ENCODE measurements at regions not wholly inside any gene's neighbourhood (a gene's known extent, or its start where the extent isn't known, plus 50 kb on each side); places are given as distances from the start of the nearest gene placed in this dataset.

DNA sequence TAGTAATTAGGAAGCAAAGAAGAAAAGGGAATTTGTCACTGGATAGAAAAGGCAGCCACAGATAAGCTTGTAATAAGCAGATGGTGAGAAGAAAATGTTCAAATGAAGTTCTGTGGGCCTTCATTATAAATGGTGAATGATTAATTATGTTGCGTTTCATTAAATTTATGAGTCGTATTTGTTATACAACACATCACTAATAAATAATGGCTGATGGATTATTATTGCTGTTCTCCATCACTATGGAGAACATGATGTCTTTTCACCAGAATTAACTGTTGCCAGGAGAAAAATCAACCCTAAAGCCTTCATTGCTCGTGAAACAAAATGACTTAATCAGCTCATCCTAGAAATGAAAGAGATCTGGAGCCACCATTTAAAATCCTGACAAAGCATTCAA, 158.5 kb downstream of the BTBD3 start:
- Histone ChIP-seq H3K79me2 (ENCODE audit: insufficient read depth, low read length) (no peaks in the 10 kb centered on the region), H3K27me3 (ENCODE audit: insufficient read depth, low read length) (no peaks in the 10 kb centered on the region), H3K9me3 (ENCODE audit: control insufficient read depth, low read depth, low read length) (no peaks in the 10 kb centered on the region), H2AK5ac (ENCODE audit: insufficient read length, low read length) (no peak overlapping the region), H3K23me2 (ENCODE audit: insufficient read length, low read depth, low read length, poor library complexity, severe bottlenecking) (no peaks in the 10 kb centered on the region), H2BK5ac (ENCODE audit: insufficient read length, low read length) (no peak overlapping the region), H2AFZ (ENCODE audit: low read length) (no peak overlapping the region), H2BK20ac (ENCODE audit: low read depth, low read length, poor library complexity, severe bottlenecking) (no peak overlapping the region), H3K9ac (ENCODE audit: extremely low read depth, insufficient read length, low read length) (no peak overlapping the region), H4K5ac (ENCODE audit: insufficient read length, low read depth, low read length) (no peak overlapping the region), H3K23ac (ENCODE audit: insufficient read length, low read depth, low read length) (no peak overlapping the region), H3K79me1 (ENCODE audit: insufficient read depth, low read depth, low read length, poor library complexity, severe bottlenecking) (no peaks in the 10 kb centered on the region), H3K27ac (ENCODE audit: insufficient read length, low read depth, low read length) (no peak overlapping the region), H3K56ac (ENCODE audit: insufficient read length, low read depth, low read length) (no peak overlapping the region), H3K4me2 (ENCODE audit: insufficient read depth, insufficient read length, low read length) (no peak overlapping the region), H4K91ac (ENCODE audit: insufficient read length, low read depth, low read length) (no peak overlapping the region), H3T11ph (ENCODE audit: low read length) (no peak overlapping the region), H4K20me1 (ENCODE audit: control insufficient read depth, insufficient read depth, insufficient read length) (no peaks in the 10 kb centered on the region), H3K4me1 (ENCODE audit: insufficient read depth, low read length) (no peaks in the 10 kb centered on the region), H2BK120ac (ENCODE audit: low read depth, low read length, poor library complexity, severe bottlenecking) (no peak overlapping the region), H2BK12ac (ENCODE audit: insufficient read length, low read depth, low read length) (no peak overlapping the region), H4K8ac (replicated peaks; ENCODE audit: insufficient read length, low read depth, low read length) (no peak overlapping the region), H3K14ac (ENCODE audit: insufficient read depth, low read length) (no peak overlapping the region), H2BK15ac (ENCODE audit: low read depth, low read length) (no peak overlapping the region), H3K18ac (ENCODE audit: insufficient read length, low read depth, low read length) (no peak overlapping the region), H3K4ac (ENCODE audit: low read depth, low read length) (no peak overlapping the region)
- Mint-ChIP-seq H3K4me1 (peaks cover 5 to 6% of the 10 kb centered on the region in 2 experiments), H3K27me3 (ENCODE audit: low read depth) (no peaks in the 10 kb centered on the region; the same call in 1 of the 2 replicates), H3K9me3 (no peaks in the 10 kb centered on the region; a peak in 1 of 5 replicates), H3K27ac (no peak overlapping the region), H3K4me3 (no peak overlapping the region), H3K36me3 (ENCODE audit: insufficient read depth in 1 of 3, low read depth in 3 of 3) (no peaks in the 10 kb centered on the region; a peak in 1 of 7 replicates)
- TF ChIP-seq, protein P1, sequence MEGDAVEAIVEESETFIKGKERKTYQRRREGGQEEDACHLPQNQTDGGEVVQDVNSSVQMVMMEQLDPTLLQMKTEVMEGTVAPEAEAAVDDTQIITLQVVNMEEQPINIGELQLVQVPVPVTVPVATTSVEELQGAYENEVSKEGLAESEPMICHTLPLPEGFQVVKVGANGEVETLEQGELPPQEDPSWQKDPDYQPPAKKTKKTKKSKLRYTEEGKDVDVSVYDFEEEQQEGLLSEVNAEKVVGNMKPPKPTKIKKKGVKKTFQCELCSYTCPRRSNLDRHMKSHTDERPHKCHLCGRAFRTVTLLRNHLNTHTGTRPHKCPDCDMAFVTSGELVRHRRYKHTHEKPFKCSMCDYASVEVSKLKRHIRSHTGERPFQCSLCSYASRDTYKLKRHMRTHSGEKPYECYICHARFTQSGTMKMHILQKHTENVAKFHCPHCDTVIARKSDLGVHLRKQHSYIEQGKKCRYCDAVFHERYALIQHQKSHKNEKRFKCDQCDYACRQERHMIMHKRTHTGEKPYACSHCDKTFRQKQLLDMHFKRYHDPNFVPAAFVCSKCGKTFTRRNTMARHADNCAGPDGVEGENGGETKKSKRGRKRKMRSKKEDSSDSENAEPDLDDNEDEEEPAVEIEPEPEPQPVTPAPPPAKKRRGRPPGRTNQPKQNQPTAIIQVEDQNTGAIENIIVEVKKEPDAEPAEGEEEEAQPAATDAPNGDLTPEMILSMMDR (conservative IDR thresholded peaks at IDR 0.05): no peak
- no peak for DNase-seq
- no CpG with 5 or more reads among the region's 3 CpGs for WGBS (ENCODE audit: extremely low coverage, insufficient read length, low lambda C conversion rate)
